ACC112 (cell line): ENCODE measurements at regions not wholly inside any gene's neighbourhood (a gene's known extent, or its start where the extent isn't known, plus 50 kb on each side); places are given as distances from the start of the nearest gene placed in this dataset.
"Not testable (repeated sequence)": the region's sequence is repeated elsewhere in the genome, so short reads cannot be mapped to it uniquely, and the experiment has no call there.

Experiments used
- H2AFZ ChIP-seq: fragments of 200-600 bp; sonication (generic); one replicate; pipeline ENCODE4 v1.6.0; 2017; ENCODE audit warnings: antibody characterized with exemption, low read length; ENCODE audit not compliant: unreplicated experiment
- H3K27ac ChIP-seq: fragments of 200-600 bp; sonication (generic); 2 replicates; pipeline ENCODE4 v1.5.1; 2014; ENCODE audit warnings: low read depth, mild to moderate bottlenecking, antibody characterized with exemption, low read length, moderate library complexity
- H3K27me3 ChIP-seq: fragments of 200-600 bp; sonication (generic); 2 replicates; pipeline ENCODE4 v1.6.1; 2014; ENCODE audit warnings: mild to moderate bottlenecking, antibody characterized with exemption, low read length, moderate library complexity, mixed read lengths; ENCODE audit not compliant: insufficient read depth
- H3K36me3 ChIP-seq: fragments of 200-600 bp; sonication (generic); 2 replicates; pipeline ENCODE4 v1.6.1; 2016; ENCODE audit warnings: mild to moderate bottlenecking, antibody characterized with exemption, low read length, moderate library complexity, mixed read lengths; ENCODE audit not compliant: insufficient read depth
- H3K4me1 ChIP-seq: fragments of 200-600 bp; sonication (generic); one replicate; pipeline ENCODE4 v1.6.1; 2016; ENCODE audit warnings: low read length, mixed read lengths; ENCODE audit not compliant: insufficient read depth, unreplicated experiment, control insufficient read depth
- H3K4me3 ChIP-seq: fragments of 200-600 bp; sonication (generic); 2 replicates; pipeline ENCODE4 v1.5.1; 2014; ENCODE audit warnings: mild to moderate bottlenecking, low read depth, low read length
- H3K79me2 ChIP-seq: fragments of 200-600 bp; sonication (generic); one replicate; pipeline ENCODE4 v1.6.0; 2016; ENCODE audit warnings: low read length; ENCODE audit not compliant: control insufficient read depth, unreplicated experiment, insufficient read depth

GRCh38 chr5:125657936-125658335 lies 765.3 kb upstream of the GRAMD2B start:
- Histone ChIP-seq H3K27ac (no peak overlapping the region), H3K79me2 (no peaks in the 10 kb centered on the region), H3K36me3 (no peaks in the 10 kb centered on the region), H3K27me3 (no peaks in the 10 kb centered on the region), H2AFZ (no peak overlapping the region), H3K4me1 (peaks cover 9% of the 10 kb centered on the region), H3K4me3 (no peak overlapping the region)

- no peaks in the 10 kb centered on the region for H3K36me3 ChIP-seq
- no peak overlapping the region for H2AFZ ChIP-seq
- no peak overlapping the region for H3K27ac ChIP-seq
- no peak overlapping the region for H3K4me3 ChIP-seq
- H3K79me2 ChIP-seq: no peaks in the 10 kb centered on the region
- H3K4me1 ChIP-seq: peaks cover 9% of the 10 kb centered on the region
- no peaks in the 10 kb centered on the region for H3K27me3 ChIP-seq
Measured at GRCh38 chr5:125659316-125660023, 763.7 kb upstream of the GRAMD2B start.

- H3K36me3 ChIP-seq: no peaks in the 10 kb centered on the region
- no peak overlapping the region for H2AFZ ChIP-seq
- no peaks in the 10 kb centered on the region for H3K27me3 ChIP-seq
- no peak overlapping the region for H3K27ac ChIP-seq
- peaks cover 9% of the 10 kb centered on the region for H3K4me1 ChIP-seq
- H3K4me3 ChIP-seq: no peak overlapping the region
- H3K79me2 ChIP-seq: no peaks in the 10 kb centered on the region
Measured at GRCh38 chr5:125660231-125660895, 762.8 kb upstream of the GRAMD2B start.

- no peaks in the 10 kb centered on the region for H3K79me2 ChIP-seq
- no peak overlapping the region for H2AFZ ChIP-seq
- peaks cover 9% of the 10 kb centered on the region for H3K4me1 ChIP-seq
- no peaks in the 10 kb centered on the region for H3K36me3 ChIP-seq
- H3K27ac ChIP-seq: no peak overlapping the region
- no peak overlapping the region for H3K4me3 ChIP-seq
- peaks cover 4% of the 10 kb centered on the region; the same call in 1 of the 2 replicates for H3K27me3 ChIP-seq
Measured at GRCh38 chr5:125661584-125661983, 761.6 kb upstream of the GRAMD2B start.

DNA sequence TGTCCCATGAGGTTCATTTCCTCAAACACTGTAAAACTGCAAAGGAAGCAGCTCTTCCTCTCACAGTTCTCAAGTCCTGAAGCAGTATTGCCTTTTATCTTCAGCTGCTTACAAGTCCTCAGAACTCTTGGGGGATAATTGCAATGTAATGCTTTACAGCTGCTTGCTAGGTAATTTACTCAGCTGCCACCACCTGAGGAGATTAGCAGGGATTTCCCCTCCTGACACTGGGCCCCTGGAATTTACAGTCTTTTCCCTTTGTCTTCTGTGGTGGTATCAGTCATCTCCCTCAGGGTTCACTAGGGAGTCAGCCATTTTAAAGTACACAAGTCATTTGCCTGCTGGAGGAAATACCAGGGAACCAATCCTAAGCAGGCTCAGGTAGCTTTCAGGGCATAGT lies 754.3 kb upstream of the GRAMD2B start:
- no peaks in the 10 kb centered on the region for H3K79me2 ChIP-seq
- H3K27ac ChIP-seq: no peak overlapping the region

DNA sequence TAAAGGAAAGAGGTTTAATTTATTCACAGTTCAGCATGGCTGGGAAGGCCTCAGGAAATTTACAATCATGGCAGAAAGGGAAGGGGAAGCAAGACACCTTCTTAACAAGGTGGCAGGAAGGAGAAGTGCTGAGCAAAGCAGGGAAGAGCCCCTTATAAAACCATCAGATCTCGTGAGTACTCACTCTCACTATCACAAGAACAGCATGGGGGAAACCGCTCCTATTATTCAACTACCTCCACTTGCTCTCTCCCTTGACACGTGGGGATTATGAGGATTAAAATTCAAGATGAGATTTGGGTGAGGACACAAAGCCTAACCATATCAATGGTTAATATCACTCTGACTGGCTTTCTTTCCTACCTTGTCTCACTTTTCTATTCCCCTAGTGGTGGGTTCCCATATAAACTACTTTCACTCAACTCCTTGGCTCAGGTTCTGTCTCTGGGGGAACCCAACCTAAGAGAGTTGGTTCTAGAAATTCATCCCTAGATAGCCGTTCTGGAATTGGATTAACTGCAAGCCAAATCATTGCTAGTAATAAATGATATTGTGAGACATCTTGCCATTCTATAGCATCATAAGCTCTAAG lies 749.8 kb upstream of the GRAMD2B start:
- Histone ChIP-seq H3K79me2 (no peaks in the 10 kb centered on the region), H3K4me3 (no peak overlapping the region), H3K4me1 (no peaks in the 10 kb centered on the region), H3K36me3 (no peaks in the 10 kb centered on the region), H2AFZ (no peak overlapping the region), H3K27me3 (no peaks in the 10 kb centered on the region), H3K27ac (no peak overlapping the region)

More for the DNA sequence above, 754.3 kb upstream of the GRAMD2B start:
- Histone ChIP-seq H3K4me3 (no peak overlapping the region), H2AFZ (no peak overlapping the region), H3K4me1 (no peaks in the 10 kb centered on the region), H3K36me3 (no peaks in the 10 kb centered on the region), H3K27me3 (peaks cover 4% of the 10 kb centered on the region; the same call in 1 of the 2 replicates)

DNA sequence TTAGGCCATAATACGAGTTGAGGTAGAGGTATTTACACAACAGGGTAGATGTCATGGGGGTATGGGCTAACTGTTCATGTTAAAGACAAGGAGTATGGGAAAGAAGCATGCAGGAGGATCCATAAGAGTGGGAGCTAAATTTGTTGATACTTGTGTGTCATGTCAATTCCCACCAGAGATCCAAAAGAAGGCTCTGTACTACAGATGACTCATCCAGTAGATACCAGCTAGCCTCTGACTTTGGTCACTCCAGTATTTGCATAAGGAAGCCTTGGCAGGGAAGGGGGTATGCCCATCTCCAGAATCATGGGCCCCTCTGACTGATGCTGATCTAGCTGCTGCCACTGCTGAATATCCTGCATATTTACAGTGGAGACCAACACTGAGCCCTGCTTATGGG lies 743.7 kb upstream of the GRAMD2B start:
- no peak overlapping the region for H3K27ac ChIP-seq
- H3K36me3 ChIP-seq: no peaks in the 10 kb centered on the region
- H3K79me2 ChIP-seq: no peaks in the 10 kb centered on the region
- H3K4me1 ChIP-seq: peaks cover 3% of the 10 kb centered on the region
- H3K4me3 ChIP-seq: no peak overlapping the region
- H2AFZ ChIP-seq: no peak overlapping the region
- H3K27me3 ChIP-seq: no peaks in the 10 kb centered on the region

DNA sequence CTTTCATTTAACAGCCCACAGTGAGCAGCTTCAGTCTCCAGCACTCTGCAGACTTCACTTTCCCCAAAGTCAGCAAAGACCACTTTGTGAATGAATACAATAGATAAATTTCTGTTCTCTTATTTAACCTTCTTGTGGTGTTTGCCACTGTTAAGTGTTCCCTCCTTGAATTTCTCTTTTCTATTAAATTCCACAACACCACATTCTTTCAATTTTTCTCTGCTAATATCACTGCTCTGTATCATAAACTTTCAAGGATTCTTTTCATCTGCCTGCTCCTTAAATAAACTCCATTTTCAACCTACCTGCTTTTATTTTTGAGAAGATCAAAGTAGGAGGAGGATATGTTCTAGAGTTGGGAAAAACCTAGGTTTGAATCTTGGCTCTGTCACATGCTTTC lies 739.5 kb upstream of the GRAMD2B start:
- Histone ChIP-seq H2AFZ (no peak overlapping the region), H3K36me3 (no peaks in the 10 kb centered on the region), H3K27me3 (no peaks in the 10 kb centered on the region), H3K4me1 (peaks cover 3% of the 10 kb centered on the region), H3K27ac (no peak overlapping the region), H3K4me3 (no peak overlapping the region), H3K79me2 (no peaks in the 10 kb centered on the region)

DNA sequence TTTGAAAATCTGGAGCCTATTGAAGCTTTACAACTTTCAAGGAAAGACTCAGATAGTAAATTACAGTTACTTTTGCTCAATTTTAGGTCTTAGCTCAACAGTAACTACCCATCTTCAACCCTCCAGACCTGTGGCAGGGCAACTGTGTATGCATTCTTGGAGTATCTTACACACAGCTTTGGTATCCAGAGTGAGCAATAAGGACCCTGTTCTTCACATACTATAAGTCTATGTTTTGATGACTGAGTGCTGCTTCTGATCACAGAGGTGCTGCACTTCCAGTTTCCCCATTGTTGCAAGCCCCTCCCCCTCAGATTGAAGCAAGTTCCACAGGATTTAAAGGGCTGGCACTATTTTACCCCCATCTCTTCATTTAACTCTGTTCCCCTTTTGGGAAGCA lies 737.4 kb upstream of the GRAMD2B start:
- Histone ChIP-seq H3K27ac (no peak overlapping the region), H3K4me1 (no peaks in the 10 kb centered on the region), H3K27me3 (no peaks in the 10 kb centered on the region), H2AFZ (no peak overlapping the region), H3K79me2 (no peaks in the 10 kb centered on the region), H3K4me3 (no peak overlapping the region), H3K36me3 (no peaks in the 10 kb centered on the region)

- H3K27me3 ChIP-seq, H2AFZ ChIP-seq, H3K27ac ChIP-seq, H3K36me3 ChIP-seq, H3K79me2 ChIP-seq, H3K4me3 ChIP-seq, H3K4me1 ChIP-seq: not testable (repeated sequence)
Measured at GRCh38 chr5:125691738-125692530, 731.3 kb upstream of the GRAMD2B start.
